HG02973 (cell line): ENCODE measurements at regions not wholly inside any gene's neighbourhood (a gene's known extent, or its start where the extent isn't known, plus 50 kb on each side); places are given as distances from the start of the nearest gene placed in this dataset.
"Not testable (repeated sequence)": the region's sequence is repeated elsewhere in the genome, so short reads cannot be mapped to it uniquely, and the experiment has no call there.

Experiments used
- ATAC-seq: cut with Tn5 transposase; IDR thresholded peaks from one replicate; pipeline ENCODE4 v1.9.1; 2021; ENCODE audit warnings: moderate library complexity; ENCODE audit not compliant: unreplicated experiment

GRCh38 chr18:40347261-40347660 lies 1607.8 kb upstream of the PIK3C3 start:
- ATAC-seq: no peak

DNA sequence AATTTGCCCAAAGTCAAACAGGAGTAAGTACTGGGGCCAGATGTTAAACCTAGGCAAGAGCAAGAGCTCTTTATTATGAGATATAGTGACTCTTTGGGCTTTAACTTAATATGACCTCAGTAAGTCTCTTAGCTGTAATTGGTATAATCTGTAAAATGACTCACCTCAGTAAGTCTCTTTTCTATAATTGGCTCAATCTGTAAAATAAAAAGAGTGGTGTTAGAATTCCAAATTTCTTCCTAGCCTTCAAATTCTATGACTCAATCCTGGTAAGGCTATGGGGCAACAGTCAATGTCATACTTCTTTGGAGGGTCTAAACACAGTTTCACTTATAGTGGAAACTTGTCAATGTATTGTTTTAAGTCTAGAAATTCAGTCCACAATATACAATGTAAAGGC lies 1608.9 kb upstream of the PIK3C3 start:
- no peak for ATAC-seq

DNA sequence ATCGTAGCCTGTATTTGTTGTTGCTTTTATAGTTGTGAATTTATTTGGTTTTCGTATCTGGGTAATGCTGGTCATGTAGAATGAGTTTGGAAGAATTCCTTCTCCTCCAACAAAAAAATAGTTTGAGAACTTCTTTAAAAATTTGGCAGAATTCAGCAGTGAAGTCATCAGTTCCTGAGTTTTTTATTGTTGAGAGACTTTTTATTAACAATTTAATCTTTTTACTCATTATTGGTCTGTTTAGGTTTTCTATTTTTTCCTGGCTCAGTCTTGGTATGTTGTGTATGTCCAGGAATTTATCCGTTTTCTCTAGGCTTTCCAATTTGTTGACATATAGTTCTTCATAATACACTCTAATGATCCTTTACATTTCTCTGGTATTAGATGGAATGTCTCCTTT lies 1613.3 kb upstream of the PIK3C3 start:
- ATAC-seq: no peak

DNA sequence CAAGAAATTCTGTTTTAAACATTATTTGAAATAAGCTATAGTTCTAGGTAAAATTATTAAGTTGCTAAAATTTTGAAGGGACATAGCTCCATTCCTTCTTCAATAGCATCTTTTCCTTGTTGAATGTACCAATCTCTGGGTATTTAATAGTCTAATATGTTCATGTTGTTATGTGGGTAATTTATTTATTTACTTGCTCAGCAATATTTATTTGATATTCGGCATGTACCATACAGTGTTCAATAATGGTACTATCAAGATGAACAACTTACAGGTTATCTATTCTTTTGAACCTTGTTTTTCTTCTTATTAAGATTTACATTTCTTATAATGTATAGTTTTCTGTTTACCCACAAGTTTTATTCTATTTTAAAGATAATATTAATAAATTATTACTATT lies 1616.8 kb upstream of the PIK3C3 start:
- ATAC-seq: no peak

DNA sequence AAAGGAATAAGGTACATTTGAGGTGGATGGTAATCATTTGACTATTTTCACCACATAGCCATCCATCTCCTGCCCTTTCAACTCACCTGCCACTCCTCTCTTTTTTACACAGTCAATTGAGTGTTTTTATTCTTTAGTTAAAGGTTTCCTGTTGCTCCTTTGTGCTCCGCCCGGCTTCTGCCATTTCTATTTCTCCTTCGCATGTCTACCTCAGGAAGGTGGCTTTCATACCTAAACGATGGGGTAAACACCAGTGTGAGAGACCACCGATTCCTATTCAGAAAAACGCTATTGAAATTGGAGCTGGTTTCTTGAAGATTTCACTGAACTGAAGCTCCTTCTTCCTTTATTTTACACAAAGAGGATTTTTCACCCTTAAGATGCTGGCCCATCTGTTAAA lies 1628.0 kb upstream of the PIK3C3 start:
- ATAC-seq: no peak

GRCh38 chr18:40325988-40326387 lies 1629.0 kb upstream of the PIK3C3 start:
- no peak for ATAC-seq

DNA sequence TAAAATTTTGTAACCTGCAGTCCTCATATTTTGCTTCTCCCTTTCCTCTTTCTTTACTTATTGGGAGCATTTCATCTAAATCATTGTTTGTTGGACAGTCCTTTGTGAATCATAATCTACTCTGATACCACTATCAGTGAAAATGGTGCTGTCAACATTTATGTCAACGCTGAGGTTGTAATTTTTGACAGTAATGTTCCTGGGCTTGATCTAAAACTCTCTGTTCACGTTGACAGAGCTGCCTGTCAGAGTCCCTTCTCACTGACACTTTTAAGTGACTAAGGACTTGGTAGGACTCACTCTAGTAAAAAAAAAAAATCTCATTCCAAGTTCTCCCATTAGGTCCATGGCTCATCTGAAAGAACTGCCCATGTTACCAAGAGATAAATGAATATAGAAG lies 1640.8 kb upstream of the PIK3C3 start:
- no peak for ATAC-seq

GRCh38 chr18:40313030-40313642 lies 1641.9 kb upstream of the PIK3C3 start:
- ATAC-seq: no peak

DNA sequence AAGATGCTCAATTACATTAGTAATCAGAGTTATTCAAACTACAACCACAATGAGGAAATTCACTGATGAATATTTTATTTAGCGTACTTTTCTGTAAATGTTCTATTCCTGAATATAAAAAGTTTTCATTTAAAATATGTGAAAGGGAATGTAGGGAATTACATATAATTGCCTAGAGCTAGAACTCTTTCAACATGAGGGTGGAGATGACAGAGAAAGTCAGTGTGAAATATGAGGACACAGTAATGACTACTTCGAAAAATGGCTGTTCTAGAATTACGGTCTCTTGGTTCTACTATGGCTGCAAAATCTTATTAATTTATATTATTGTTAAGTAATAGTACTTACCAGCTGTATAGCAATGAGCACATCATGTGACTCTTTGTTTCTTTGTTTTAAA lies 1647.4 kb upstream of the PIK3C3 start:
- no peak for ATAC-seq

GRCh38 chr18:40296717-40297413 lies 1658.2 kb upstream of the PIK3C3 start:
- no peak for ATAC-seq

GRCh38 chr18:40292985-40293710 lies 1661.9 kb upstream of the PIK3C3 start:
- no peak for ATAC-seq

- ATAC-seq: no peak
These were observed 1671.5 kb upstream of the PIK3C3 start for GRCh38 chr18:40283560-40283959.

DNA sequence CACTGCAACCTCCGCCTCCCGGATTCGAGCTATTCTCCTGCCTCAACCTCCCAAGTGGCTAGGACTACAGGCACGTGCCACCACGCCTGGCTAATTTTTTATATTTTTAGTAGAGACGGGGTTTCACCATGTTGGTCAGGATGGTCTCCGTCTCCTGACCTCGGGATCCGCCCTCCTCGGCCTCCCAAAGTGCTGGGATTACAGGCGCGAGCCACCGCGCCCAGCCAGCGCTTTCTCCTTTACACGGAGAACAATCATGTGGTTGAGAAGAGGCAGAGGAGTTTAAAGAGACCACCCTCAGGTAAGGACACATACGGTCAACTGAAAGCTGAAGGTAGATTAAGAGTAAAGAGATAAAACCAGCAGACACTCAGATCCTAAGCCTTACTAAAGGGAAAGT lies 1673.7 kb upstream of the PIK3C3 start:
- ATAC-seq: not testable (repeated sequence)

DNA sequence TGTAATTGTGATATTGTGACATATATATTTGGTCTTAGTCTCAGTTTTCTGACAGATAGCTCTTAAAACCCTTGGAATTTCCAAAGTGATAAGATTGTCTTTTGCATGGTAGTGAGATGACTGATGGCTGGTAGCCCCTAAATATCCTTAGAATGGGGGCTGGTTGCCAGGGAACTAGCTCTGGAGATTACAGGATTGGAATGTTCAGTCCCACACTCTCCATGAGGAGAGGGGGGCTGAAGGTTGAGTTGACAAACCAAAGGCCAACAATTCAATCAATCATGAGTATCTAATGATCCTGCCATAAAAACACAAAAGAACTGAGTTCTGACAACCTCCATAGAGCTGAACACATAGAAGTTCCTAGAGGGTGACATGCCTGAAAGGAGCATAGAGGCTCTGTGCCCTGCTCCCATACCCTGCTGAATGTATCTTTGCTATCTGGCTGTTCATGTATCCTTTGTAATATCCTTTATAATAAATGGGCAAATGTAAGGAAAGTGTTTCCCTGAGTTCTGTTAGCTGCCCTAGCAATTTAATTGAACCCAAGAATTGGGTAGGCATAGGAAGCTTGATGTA lies 1680.3 kb upstream of the PIK3C3 start:
- no peak for ATAC-seq

DNA sequence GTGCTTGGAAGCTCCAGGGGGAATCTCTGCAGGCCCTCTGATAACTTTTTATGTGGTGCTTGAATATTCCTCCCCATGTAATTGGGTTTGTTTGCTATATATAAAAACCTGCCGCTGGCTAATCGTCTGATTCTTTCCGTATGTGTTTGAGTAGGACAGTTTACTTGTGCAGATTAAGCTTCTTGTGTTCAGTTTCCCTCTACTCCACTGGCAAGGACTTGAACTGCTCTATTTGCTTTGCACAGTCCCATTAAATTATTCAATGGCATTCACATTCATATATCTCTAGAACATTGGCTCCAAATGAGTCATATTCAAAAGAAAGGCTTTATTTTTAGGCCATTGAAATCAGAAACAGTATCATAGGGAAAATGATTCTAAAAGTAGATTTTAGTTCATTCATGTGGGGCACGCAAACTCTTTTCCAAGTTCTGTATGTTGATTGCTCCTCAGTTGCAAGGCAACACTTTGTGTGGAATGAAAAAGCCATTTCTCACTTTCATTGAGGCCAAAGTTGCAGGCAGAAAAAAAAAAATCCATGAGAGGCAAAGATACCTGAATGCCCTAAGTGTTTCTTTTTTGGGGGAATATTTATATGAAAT lies 1682.3 kb upstream of the PIK3C3 start:
- ATAC-seq: no peak

DNA sequence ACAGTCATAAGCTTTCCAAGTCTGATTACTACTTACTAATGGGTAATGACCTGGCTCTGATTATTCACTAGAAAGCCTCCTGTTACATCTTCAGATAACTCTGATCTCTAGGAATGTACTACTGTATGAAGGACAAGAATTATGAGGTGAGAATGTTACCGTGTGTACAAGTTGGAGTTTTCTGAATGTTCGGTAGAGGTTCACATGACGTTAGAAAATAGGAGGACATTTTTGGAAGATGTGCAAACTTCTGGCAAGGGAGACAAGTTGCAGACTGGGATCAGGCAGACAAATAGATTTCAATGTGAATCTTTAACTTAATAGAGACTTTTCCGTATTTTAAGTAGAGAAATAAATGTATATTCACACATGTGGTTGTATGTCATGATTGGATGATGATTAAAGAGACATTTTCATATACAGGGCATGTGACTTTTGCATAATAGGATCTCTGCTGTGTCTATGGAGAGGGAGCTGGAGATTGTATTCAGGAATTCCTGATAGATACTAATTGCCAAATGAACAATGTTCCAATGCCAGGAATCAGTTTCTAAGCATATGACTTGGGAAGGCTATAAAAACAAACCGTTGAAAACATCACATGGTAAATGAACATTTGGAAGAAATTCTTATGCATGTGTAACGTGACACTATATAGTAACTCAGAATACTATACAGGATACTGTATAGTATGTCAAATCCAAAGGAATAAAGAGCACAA lies 1695.8 kb upstream of the PIK3C3 start:
- ATAC-seq: no peak

DNA sequence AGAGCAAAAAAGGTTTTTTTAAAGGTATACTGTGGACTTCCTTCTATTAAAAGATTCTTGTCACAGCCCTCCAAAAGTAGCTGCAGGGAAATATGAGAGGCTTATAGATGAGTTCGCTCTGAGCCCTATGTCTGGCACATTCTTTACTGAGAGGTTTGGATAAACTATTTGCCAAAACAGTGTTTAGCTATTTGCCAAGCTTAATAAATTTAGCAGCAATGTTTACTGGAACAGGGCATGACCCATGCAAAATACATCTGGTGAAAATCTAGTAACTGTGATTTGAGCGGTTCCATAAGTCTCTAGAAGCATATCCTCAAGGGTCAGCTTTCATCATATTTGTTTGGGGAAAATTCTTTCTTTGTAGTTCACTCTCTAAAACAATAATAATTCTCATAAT lies 1696.7 kb upstream of the PIK3C3 start:
- ATAC-seq: no peak

GRCh38 chr18:40250236-40250635 lies 1704.8 kb upstream of the PIK3C3 start:
- ATAC-seq: no peak

DNA sequence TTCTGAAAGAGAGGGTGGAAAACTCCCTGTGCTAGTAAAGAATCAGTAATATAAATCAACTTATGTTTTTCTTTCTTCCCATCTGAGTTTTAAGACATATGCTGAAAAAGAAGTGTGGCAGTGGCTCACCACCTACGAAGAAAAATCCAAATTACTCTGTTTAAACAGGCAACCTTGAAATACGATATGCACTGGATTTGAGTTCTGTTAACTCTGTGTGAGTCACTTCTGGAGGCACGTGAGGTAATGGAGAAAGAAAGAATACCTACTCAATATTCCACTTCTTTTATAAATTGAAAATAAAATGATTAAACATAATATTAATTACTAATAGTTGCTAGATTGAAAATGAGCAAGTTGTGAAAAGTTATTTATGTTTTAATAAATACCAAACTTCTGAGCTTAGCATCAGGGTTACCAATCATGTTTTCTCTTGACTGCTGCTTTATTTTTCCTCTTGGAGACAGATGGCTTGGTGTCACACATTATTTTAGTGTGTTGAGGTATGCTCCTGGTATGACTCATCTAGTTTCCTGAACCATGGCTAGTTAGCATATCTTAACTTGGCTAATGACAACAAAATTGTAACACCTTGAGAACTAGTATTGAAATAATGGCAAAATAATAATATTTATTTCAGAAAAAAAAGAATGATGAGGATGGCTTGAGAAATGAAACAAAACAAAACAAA lies 1705.5 kb upstream of the PIK3C3 start:
- no peak for ATAC-seq

GRCh38 chr18:40245612-40246011 lies 1709.4 kb upstream of the PIK3C3 start:
- not testable (repeated sequence) for ATAC-seq
